GM06990 (cell line): ENCODE measurements at regions not wholly inside any gene's neighbourhood (a gene's known extent, or its start where the extent isn't known, plus 50 kb on each side); places are given as distances from the start of the nearest gene placed in this dataset.

Experiments
- DNase-seq: peaks from one replicate; pipeline ENCODE4 v3.0.0-alpha.2; 2011; ENCODE audit not compliant: insufficient read length; ENCODE audit errors: extremely low read depth
- H3K27me3 ChIP-seq: replicated peaks from 2 replicates; pipeline ENCODE4 v1.6.0; 2011; ENCODE audit warnings: low read length; ENCODE audit not compliant: control insufficient read depth, insufficient read depth
- H3K36me3 ChIP-seq: 2 replicates; pipeline ENCODE4 v1.5.1; 2011; ENCODE audit warnings: low read length; ENCODE audit not compliant: control insufficient read depth, insufficient read depth
- H3K4me3 ChIP-seq: replicated peaks from 2 replicates; pipeline ENCODE4 v1.5.1; 2011; ENCODE audit warnings: low read depth, mild to moderate bottlenecking, control low read depth, low read length
- CTCF ChIP-seq: IDR thresholded peaks from 2 replicates; pipeline ENCODE4 v1.5.1; 2011; ENCODE audit warnings: low read length, control low read depth, mild to moderate bottlenecking, inconsistent platforms; ENCODE audit not compliant: insufficient read depth, poor library complexity, severe bottlenecking

- H3K36me3 ChIP-seq = no peaks in the 10 kb centered on the region
- H3K4me3 ChIP-seq = no peak overlapping the region
- no peak for DNase-seq
- no peaks in the 10 kb centered on the region for H3K27me3 ChIP-seq
- TF ChIP-seq CTCF = no peak
Measured at GRCh38 chr2:172285760-172286159, 141.6 kb upstream of the ITGA6 start.

GRCh38 chr2:172287190-172287589 lies 140.2 kb upstream of the ITGA6 start:
- H3K4me3 ChIP-seq = no peak overlapping the region
- DNase-seq = no peak
- TF ChIP-seq CTCF = no peak
- no peaks in the 10 kb centered on the region for H3K36me3 ChIP-seq
- no peaks in the 10 kb centered on the region for H3K27me3 ChIP-seq

DNA sequence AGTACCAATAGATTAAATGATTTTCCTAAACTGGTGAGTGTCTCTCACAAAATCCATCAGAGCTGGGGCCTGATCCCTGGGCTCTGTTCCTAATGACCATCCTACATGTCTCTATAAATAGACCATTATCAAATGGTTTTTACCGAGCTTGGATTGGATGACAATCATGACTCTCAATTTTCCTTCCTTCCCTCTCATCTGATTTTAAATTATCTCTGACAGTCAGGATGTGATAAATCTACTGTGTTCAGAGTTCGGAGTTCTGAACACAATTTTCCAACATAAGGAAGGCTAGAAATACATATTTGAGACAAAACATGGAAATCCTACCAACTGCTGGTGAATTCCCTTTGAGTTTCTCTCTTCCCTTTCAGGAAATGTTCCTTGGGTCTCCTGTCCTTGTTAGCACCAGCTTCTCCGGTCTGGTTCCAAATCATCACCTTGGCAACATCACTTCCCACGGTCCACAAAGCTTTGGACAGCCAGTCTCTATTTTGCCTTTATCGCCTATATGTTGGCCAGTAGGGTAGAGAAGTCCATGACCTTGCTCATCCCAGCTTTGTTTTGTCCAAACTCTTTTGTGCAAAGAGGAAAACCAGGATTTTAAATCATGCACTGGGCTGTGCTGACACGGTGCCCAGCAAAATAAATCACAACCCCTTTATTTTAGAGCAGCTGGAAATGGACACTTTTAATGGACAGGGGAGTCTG lies 139.6 kb upstream of the ITGA6 start:
- no peaks in the 10 kb centered on the region for H3K36me3 ChIP-seq
- no peaks in the 10 kb centered on the region for H3K27me3 ChIP-seq
- no peak overlapping the region for H3K4me3 ChIP-seq
- TF ChIP-seq CTCF = no peak
- no peak for DNase-seq

- no peak for TF ChIP-seq CTCF
- no peaks in the 10 kb centered on the region for H3K36me3 ChIP-seq
- H3K27me3 ChIP-seq = no peaks in the 10 kb centered on the region
- no peak overlapping the region for H3K4me3 ChIP-seq
- no peak for DNase-seq
Measured at GRCh38 chr2:172288603-172289002, 138.8 kb upstream of the ITGA6 start.

- no peak for DNase-seq
- Histone ChIP-seq H3K4me3 (no peak overlapping the region), H3K36me3 (no peaks in the 10 kb centered on the region), H3K27me3 (no peaks in the 10 kb centered on the region; the same call in 1 of the 2 replicates)
- TF ChIP-seq CTCF = no peak
Measured at GRCh38 chr2:172293952-172294351, 133.4 kb upstream of the ITGA6 start.

GRCh38 chr2:172294983-172295382 lies 132.4 kb upstream of the ITGA6 start:
- TF ChIP-seq CTCF = no peak

More at GRCh38 chr2:172294983-172295382, 132.4 kb upstream of the ITGA6 start:
- no peak overlapping the region for H3K4me3 ChIP-seq
- no peaks in the 10 kb centered on the region for H3K36me3 ChIP-seq
- DNase-seq = no peak
- H3K27me3 ChIP-seq = no peaks in the 10 kb centered on the region; the same call in 1 of the 2 replicates
